DND-41 (cell line): ENCODE measurements at regions not wholly inside any gene's neighbourhood (a gene's known extent, or its start where the extent isn't known, plus 50 kb on each side); places are given as distances from the start of the nearest gene placed in this dataset.

Experiments
- ATAC-seq: fragments of 200-7000 bp; cut with Tn5 transposase; 3 replicates; pipeline ENCODE4 v1.9.1; 2021; ENCODE audit warnings: low read depth; ENCODE audit not compliant: insufficient read depth
- DNase-seq: peaks from one replicate; pipeline ENCODE4 v3.0.0-alpha.2; 2020
- H2AFZ ChIP-seq: 2 replicates; pipeline ENCODE4 v1.6.0; 2012; ENCODE audit warnings: low read depth, low read length
- H3K27ac ChIP-seq: 2 replicates; pipeline ENCODE4 v1.5.1; 2012; ENCODE audit warnings: low read length, inconsistent platforms
- H3K27me3 ChIP-seq: fragments of 200-600 bp; sonication (generic); 2 replicates; pipeline ENCODE4 v1.6.0; 2012; ENCODE audit warnings: low read length, mild to moderate bottlenecking, inconsistent platforms; ENCODE audit not compliant: insufficient read depth, poor library complexity
- H3K36me3 ChIP-seq: 2 replicates; pipeline ENCODE4 v1.5.1; 2012; ENCODE audit warnings: low read length, inconsistent platforms; ENCODE audit not compliant: insufficient read depth
- H3K4me1 ChIP-seq: 2 replicates; pipeline ENCODE4 v1.5.1; 2012; ENCODE audit warnings: mild to moderate bottlenecking, low read length; ENCODE audit not compliant: insufficient read depth
- H3K4me2 ChIP-seq: 2 replicates; pipeline ENCODE4 v1.6.0; 2012; ENCODE audit warnings: mild to moderate bottlenecking, moderate library complexity, low read length, inconsistent platforms; ENCODE audit not compliant: insufficient read depth
- H3K4me3 ChIP-seq, 2 experiments: fragments of 200-600 bp in 1 of 2; shearing (Covaris generic) in 1 of 2; 2 replicates each; pipeline ENCODE4 v1.5.1; 2012 to 2016; ENCODE audit warnings: inconsistent platforms in 2 of 2, low read length in 2 of 2, mild to moderate bottlenecking in 2 of 2, low read depth in 1 of 2, moderate library complexity in 1 of 2
- H3K79me2 ChIP-seq: 2 replicates; pipeline ENCODE4 v1.6.0; 2012; ENCODE audit warnings: low read length, inconsistent platforms; ENCODE audit not compliant: insufficient read depth
- H3K9ac ChIP-seq: 2 replicates; pipeline ENCODE4 v1.6.0; 2012; ENCODE audit warnings: low read depth, mild to moderate bottlenecking, inconsistent platforms, low read length, moderate library complexity
- H3K9me3 ChIP-seq: 2 replicates; pipeline ENCODE4 v1.5.1; 2012; ENCODE audit warnings: low read length, moderate library complexity, mild to moderate bottlenecking, inconsistent platforms; ENCODE audit not compliant: insufficient read depth, severe bottlenecking
- H4K20me1 ChIP-seq: 2 replicates; pipeline ENCODE4 v1.6.0; 2012; ENCODE audit warnings: low read length; ENCODE audit not compliant: insufficient read depth
- EZH2 ChIP-seq: IDR thresholded peaks from 3 replicates; pipeline ENCODE4 v1.6.1; 2012; ENCODE audit warnings: borderline replicate concordance, low read depth, mild to moderate bottlenecking, moderate library complexity, low read length, inconsistent platforms; ENCODE audit not compliant: severe bottlenecking
- TF ChIP-seq, protein P1 (sequence below): IDR thresholded peaks from 2 replicates; pipeline ENCODE4 v1.5.1; 2012; ENCODE audit warnings: borderline replicate concordance, low read length, moderate library complexity, mild to moderate bottlenecking; ENCODE audit not compliant: poor library complexity, severe bottlenecking; ENCODE audit errors: extremely low read depth

DNA sequence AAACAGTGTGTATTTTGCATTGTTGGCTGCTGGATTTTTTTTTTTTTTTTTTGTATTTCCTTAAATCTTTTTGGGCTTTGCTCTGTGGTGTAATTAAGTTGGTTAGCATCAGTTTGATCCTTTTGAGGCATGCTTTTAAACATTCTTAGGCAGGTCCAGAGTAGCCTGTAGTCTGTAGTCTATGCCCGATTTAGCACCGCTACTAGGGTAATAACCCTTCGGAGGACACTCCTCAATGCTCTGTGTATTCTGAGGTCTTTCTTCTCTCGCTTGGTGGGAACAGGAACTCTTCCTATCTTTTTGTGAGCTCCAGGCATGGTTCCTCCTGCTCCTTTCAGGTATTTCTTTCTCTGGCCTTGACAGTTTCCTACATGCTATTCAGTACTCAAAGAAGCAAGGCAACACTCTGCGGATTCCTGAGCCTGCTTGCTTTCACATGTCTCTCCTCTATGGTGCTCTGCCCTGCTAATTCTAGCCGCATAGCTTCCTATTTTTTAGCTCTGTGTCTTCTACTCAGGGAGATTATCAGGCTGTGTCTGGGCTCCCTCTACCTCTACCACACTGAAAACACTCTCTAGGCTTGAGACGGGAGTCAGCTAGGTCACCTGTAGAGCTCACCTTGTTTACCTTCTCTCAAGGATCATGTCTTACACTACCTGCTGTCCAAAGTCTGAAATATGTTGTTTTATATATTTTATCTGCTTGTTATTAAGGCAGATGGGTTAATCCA, 195.1 kb downstream of the NDFIP2 start:
- no peak for TF ChIP-seq EZH2
- TF ChIP-seq, protein P1, sequence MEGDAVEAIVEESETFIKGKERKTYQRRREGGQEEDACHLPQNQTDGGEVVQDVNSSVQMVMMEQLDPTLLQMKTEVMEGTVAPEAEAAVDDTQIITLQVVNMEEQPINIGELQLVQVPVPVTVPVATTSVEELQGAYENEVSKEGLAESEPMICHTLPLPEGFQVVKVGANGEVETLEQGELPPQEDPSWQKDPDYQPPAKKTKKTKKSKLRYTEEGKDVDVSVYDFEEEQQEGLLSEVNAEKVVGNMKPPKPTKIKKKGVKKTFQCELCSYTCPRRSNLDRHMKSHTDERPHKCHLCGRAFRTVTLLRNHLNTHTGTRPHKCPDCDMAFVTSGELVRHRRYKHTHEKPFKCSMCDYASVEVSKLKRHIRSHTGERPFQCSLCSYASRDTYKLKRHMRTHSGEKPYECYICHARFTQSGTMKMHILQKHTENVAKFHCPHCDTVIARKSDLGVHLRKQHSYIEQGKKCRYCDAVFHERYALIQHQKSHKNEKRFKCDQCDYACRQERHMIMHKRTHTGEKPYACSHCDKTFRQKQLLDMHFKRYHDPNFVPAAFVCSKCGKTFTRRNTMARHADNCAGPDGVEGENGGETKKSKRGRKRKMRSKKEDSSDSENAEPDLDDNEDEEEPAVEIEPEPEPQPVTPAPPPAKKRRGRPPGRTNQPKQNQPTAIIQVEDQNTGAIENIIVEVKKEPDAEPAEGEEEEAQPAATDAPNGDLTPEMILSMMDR, result no peak
- no peaks in the 10 kb centered on the region for H3K9me3 ChIP-seq
- H3K36me3 ChIP-seq, result no peaks in the 10 kb centered on the region
- H3K27me3 ChIP-seq, result no peaks in the 10 kb centered on the region
- H3K27ac ChIP-seq, result no peak overlapping the region
- no peak for DNase-seq
- ATAC-seq, result no peak
- H3K4me2 ChIP-seq, result no peak overlapping the region
- H3K9ac ChIP-seq, result no peak overlapping the region
- no peak overlapping the region for H2AFZ ChIP-seq
- H3K4me3 ChIP-seq, result no peak overlapping the region
- H3K79me2 ChIP-seq, result no peaks in the 10 kb centered on the region
- H3K4me1 ChIP-seq, result no peaks in the 10 kb centered on the region
- no peaks in the 10 kb centered on the region for H4K20me1 ChIP-seq

DNA sequence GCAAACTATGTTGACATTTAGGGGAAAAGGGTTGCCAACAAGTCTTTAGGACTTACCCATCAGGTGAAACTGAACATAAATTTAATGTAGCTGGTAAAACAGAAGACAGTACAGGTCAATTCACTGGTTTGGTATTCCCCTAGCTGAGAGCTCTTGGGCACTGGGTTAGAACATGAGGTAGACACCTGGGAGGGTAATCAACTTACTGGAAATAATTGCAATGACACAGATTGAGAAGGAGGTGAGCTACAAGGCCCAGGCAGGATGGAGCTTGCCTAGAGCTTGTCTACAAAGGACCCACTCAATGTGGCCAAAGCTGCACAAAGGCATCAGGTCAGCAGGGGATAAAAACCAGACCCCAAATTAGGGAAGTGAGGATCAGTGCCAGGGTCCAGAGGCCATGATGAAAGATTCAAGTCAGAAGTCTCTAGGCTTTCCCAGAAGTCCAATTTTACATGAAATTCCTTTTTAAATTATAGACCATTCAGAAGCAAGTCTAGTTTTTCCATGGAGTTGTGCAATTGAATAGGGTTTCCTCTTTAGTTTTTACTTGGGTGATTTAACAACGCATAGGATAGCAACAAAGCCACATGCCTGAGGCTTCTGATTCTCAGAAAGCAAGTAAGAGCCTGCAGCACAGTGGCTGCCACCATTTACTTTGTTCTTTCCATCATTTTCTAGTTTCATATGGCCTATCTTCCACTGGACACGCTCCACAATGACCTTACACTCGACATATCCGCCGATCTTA, 194.0 kb downstream of the NDFIP2 start:
- no peaks in the 10 kb centered on the region for H3K4me1 ChIP-seq
- no peak overlapping the region for H3K9ac ChIP-seq
- ATAC-seq (no peak), DNase-seq (no peak)
- H2AFZ ChIP-seq, result no peak overlapping the region
- H3K4me3 ChIP-seq, result no peak overlapping the region
- H3K9me3 ChIP-seq, result no peaks in the 10 kb centered on the region
- H4K20me1 ChIP-seq, result no peaks in the 10 kb centered on the region
- H3K4me2 ChIP-seq, result no peak overlapping the region
- TF ChIP-seq, protein P1, result no peak
- no peak for TF ChIP-seq EZH2
- H3K27ac ChIP-seq, result no peak overlapping the region
- peaks cover 5% of the 10 kb centered on the region for H3K27me3 ChIP-seq
- no peaks in the 10 kb centered on the region for H3K79me2 ChIP-seq
- H3K36me3 ChIP-seq, result no peaks in the 10 kb centered on the region

DNA sequence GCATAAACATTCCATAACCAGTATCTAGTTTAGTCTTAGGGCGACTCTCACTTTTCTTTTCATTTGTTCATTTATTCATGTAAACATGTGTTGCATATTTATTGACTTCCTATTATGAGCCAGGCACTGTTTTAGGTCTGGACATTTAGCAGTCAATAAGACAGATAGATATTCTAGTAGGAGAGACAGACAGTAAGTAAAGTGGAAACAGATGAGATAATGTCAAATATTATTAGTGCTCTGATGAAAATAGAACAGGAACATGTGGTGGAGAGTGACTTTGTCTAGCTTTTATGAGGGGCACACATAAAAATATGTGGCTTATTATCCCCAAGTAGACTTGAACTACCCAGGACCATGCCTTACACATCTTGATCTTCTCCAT, 193.0 kb downstream of the NDFIP2 start:
- Histone ChIP-seq H3K36me3 (no peaks in the 10 kb centered on the region), H3K27ac (no peak overlapping the region), H3K4me1 (no peaks in the 10 kb centered on the region), H3K4me3 (no peak overlapping the region), H3K9ac (no peak overlapping the region), H3K9me3 (no peaks in the 10 kb centered on the region), H4K20me1 (no peaks in the 10 kb centered on the region), H3K27me3 (peaks cover 10% of the 10 kb centered on the region), H2AFZ (no peak overlapping the region), H3K4me2 (no peak overlapping the region), H3K79me2 (no peaks in the 10 kb centered on the region)
- no peak for DNase-seq
- no peak for ATAC-seq
- TF ChIP-seq EZH2, result no peak
- TF ChIP-seq, protein P1, result no peak
